ENCODE measurements at regions not wholly inside any gene's neighbourhood (a gene's known extent, or its start where the extent isn't known, plus 50 kb on each side); places are given as distances from the start of the nearest gene placed in this dataset.

DNA sequence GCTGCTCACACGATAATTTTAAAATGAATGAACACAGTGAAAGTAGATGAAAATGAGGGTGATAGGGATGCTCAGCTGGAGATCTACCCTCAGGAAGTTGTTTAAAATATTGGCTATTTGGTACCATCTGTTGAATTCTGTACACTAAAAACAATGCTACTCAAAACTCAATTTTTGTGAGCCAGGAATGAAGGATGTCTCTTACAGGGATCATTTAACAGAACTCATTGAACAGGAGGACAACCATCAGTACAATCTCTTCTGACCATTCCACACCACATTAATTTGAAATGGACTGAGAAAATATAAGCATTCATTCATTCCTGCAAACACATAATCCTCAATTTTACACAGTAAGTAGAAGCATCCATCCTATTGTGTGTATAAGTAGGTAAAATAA, 1355.1 kb upstream of the CRIM1 start:
- TF ChIP-seq, protein P1, sequence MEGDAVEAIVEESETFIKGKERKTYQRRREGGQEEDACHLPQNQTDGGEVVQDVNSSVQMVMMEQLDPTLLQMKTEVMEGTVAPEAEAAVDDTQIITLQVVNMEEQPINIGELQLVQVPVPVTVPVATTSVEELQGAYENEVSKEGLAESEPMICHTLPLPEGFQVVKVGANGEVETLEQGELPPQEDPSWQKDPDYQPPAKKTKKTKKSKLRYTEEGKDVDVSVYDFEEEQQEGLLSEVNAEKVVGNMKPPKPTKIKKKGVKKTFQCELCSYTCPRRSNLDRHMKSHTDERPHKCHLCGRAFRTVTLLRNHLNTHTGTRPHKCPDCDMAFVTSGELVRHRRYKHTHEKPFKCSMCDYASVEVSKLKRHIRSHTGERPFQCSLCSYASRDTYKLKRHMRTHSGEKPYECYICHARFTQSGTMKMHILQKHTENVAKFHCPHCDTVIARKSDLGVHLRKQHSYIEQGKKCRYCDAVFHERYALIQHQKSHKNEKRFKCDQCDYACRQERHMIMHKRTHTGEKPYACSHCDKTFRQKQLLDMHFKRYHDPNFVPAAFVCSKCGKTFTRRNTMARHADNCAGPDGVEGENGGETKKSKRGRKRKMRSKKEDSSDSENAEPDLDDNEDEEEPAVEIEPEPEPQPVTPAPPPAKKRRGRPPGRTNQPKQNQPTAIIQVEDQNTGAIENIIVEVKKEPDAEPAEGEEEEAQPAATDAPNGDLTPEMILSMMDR (conservative IDR thresholded peaks at IDR 0.05; ENCODE audit: low read length) = no peak
- H3K4me3 ChIP-seq (ENCODE audit: low read length) = no peak overlapping the region
- no peak for DNase-seq (ENCODE audit: low read depth)

- no peak overlapping the region for H3K4me3 ChIP-seq (ENCODE audit: low read length)
- DNase-seq (ENCODE audit: low read depth) = no peak
- TF ChIP-seq, protein P1 (conservative IDR thresholded peaks at IDR 0.05; ENCODE audit: low read length) = no peak
Observed at GRCh38 chr2:34998741-34999140, 1356.8 kb upstream of the CRIM1 start.

- no peak overlapping the region for H3K4me3 ChIP-seq (ENCODE audit: low read length)
- DNase-seq (ENCODE audit: low read depth) = no peak
- TF ChIP-seq, protein P1 (conservative IDR thresholded peaks at IDR 0.05; ENCODE audit: low read length) = no peak
Observed at GRCh38 chr2:34997779-34998178, 1357.8 kb upstream of the CRIM1 start.

GRCh38 chr2:34995196-34995595, 1360.4 kb upstream of the CRIM1 start:
- TF ChIP-seq, protein P1 (conservative IDR thresholded peaks at IDR 0.05; ENCODE audit: low read length) = no peak
- DNase-seq (ENCODE audit: low read depth) = no peak
- H3K4me3 ChIP-seq (ENCODE audit: low read length) = no peak overlapping the region

DNA sequence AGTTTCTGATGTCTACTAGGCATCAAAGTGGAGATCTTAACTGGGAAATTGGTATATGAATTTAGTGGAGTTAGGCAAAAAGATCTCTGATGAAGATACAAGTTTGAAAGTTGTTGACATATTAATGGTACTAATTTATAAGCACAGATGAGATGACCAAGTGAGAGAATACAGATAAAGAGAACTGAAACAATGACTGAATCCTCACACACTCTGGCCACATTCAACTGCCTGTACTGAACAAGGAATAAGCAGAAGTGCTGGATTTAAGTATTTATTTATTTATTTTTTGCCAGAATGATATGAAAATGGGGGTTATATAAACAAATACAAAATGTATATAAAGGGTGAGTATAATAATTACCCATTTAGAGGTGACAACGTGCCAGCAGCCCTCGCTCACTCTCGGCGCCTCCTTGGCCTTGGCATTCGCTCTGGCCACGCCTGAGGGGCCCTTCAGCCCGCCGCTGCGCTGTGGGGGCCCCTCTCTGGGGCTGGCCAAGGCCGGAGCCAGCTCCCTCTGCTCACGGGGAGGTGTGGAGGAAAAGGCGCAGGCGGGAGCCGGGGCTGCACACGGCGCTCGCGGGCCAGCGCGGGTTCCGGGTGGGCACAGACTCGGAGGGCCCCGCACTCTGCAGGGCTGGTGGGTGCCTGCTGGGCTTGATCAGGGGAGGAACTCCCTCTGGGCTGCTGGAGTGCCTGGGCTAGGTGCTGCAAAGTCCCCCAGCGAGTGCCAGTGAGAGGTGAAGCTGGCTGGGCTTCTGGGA, 1363.9 kb upstream of the CRIM1 start:
- TF ChIP-seq, protein P1 (conservative IDR thresholded peaks at IDR 0.05; ENCODE audit: low read length) = no peak
- no peak overlapping the region for H3K4me3 ChIP-seq (ENCODE audit: low read length)
- DNase-seq (ENCODE audit: low read depth) = no peak

GRCh38 chr2:34985474-34985873, 1370.1 kb upstream of the CRIM1 start:
- no peak for DNase-seq (ENCODE audit: low read depth)
- no peak overlapping the region for H3K4me3 ChIP-seq (ENCODE audit: low read length)
- TF ChIP-seq, protein P1 (conservative IDR thresholded peaks at IDR 0.05; ENCODE audit: low read length) = no peak

DNA sequence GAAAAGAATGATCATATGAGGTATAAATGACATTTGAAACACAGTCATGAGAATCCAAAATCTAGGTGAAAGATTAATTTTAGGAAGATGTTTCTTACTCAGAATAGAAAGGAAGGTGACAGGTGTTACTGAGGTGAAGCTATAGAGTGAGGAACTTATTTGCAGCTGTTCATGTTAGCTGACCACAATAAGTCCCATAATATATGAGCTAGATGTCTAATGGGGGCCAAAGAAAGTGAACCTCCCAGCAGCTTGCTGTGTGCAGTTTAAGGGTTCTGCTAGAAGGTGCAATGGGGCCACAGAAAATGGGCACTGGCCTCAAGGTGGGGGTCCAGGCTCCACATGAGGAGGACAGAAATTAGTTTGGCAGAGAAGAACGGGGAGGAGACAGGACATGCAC, 1374.9 kb upstream of the CRIM1 start:
- TF ChIP-seq, protein P1 (conservative IDR thresholded peaks at IDR 0.05; ENCODE audit: low read length) = no peak
- no peak for DNase-seq (ENCODE audit: low read depth)

More for the DNA sequence above, 1374.9 kb upstream of the CRIM1 start:
- H3K4me3 ChIP-seq (ENCODE audit: low read length) = no peak overlapping the region

All from AG10803 (cell line).